Dermis blood vessel endothelial cell (primary cell): ENCODE measurements at regions not wholly inside any gene's neighbourhood (a gene's known extent, or its start where the extent isn't known, plus 50 kb on each side); places are given as distances from the start of the nearest gene placed in this dataset.

Experiments
- DNase-seq: peaks from one replicate; pipeline ENCODE4 v3.0.0; 2010

- DNase-seq = peak; percentile 37
These were observed 57.1 kb upstream of the SAMSN1 start for GRCh38 chr21:14603202-14603601.

- DNase-seq = no peak
These were observed 56.4 kb upstream of the SAMSN1 start for GRCh38 chr21:14602382-14602958.

GRCh38 chr21:14600569-14601297 lies 54.6 kb upstream of the SAMSN1 start:
- no peak for DNase-seq

DNA sequence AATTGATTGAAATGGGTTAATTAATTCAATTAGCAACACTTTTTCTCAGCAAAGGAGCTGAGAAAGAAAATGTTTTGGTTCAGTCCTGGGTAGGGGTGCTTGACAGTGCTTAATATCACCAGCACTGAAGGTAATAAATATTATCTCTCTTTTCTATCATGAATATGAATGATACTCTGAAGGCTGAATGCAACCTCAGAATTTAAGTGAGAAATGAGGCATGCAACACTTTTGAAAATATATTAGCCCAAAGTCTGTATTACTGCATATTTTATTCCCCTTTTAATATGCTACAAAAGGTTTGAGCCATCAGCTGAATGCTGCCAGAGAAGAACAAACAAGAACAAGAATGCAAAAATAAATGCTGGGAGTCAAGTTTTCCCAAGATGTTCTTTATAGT lies 52.0 kb upstream of the SAMSN1 start:
- no peak for DNase-seq
